Stomach (tissue), 4 donors: ENCODE measurements at regions not wholly inside any gene's neighbourhood (a gene's known extent, or its start where the extent isn't known, plus 50 kb on each side); places are given as distances from the start of the nearest gene placed in this dataset.

Experiments
- EP300 ChIP-seq: sonication (generic); formaldehyde crosslinking; IDR thresholded peaks from one replicate; pipeline ENCODE4 v1.6.1; 2017; ENCODE audit warnings: antibody characterized with exemption
- POLR2A ChIP-seq, 4 donors: fragments of 450-650 bp; IDR thresholded peaks; one replicate each; pipeline ENCODE4 v1.6.1; 2016; ENCODE audit warnings: antibody characterized with exemption in 4 of 4, control low read depth in 2 of 4, mild to moderate bottlenecking in 1 of 4, moderate library complexity in 1 of 4
- TF ChIP-seq, protein P1 (sequence below), 7 experiments: fragments of 450-650 bp in 4 of 7; fragments of 200-600 bp in 3 of 7; sonication (generic) in 3 of 7; IDR thresholded peaks; one replicate each; pipeline ENCODE4 v1.5.1; 2016 to 2019; ENCODE audit warnings: antibody characterized with exemption in 7 of 7, control low read depth in 2 of 7, mild to moderate bottlenecking in 1 of 7

DNA sequence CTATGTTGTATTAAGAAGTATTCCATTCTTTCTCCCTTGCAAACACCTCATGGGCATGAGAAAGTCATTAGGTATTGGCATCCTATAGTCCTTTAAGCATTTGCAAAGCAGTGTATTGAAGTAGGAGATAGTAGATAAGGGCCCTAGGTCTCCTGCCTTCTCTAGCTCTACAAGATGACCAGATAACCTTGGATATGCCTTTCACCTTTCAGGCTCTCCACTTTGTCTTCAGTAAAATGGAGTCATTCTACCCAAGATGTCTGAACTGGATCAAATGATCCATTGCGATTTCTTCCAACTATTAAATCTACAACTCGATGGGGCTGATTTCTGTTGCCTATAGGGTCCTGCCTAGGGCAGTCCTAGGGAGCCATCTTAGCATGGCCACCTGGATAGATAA is 132.1 kb upstream of the BTG1 start:
- TF ChIP-seq, protein P1, sequence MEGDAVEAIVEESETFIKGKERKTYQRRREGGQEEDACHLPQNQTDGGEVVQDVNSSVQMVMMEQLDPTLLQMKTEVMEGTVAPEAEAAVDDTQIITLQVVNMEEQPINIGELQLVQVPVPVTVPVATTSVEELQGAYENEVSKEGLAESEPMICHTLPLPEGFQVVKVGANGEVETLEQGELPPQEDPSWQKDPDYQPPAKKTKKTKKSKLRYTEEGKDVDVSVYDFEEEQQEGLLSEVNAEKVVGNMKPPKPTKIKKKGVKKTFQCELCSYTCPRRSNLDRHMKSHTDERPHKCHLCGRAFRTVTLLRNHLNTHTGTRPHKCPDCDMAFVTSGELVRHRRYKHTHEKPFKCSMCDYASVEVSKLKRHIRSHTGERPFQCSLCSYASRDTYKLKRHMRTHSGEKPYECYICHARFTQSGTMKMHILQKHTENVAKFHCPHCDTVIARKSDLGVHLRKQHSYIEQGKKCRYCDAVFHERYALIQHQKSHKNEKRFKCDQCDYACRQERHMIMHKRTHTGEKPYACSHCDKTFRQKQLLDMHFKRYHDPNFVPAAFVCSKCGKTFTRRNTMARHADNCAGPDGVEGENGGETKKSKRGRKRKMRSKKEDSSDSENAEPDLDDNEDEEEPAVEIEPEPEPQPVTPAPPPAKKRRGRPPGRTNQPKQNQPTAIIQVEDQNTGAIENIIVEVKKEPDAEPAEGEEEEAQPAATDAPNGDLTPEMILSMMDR (IDR thresholded peaks at IDR 0.05): no peak
- no peak for TF ChIP-seq POLR2A (IDR thresholded peaks at IDR 0.05)
- no peak for TF ChIP-seq EP300
